ENCODE measurements at regions not wholly inside any gene's neighbourhood (a gene's known extent, or its start where the extent isn't known, plus 50 kb on each side); places are given as distances from the start of the nearest gene placed in this dataset.

GRCh38 chr2:76579911-76580310, 869.2 kb upstream of the GCFC2 start:
- no peak for DNase-seq (ENCODE audit: low spot score)

- DNase-seq (ENCODE audit: low spot score) = no peak
Measured at GRCh38 chr2:76572981-76573380, 862.3 kb upstream of the GCFC2 start.

DNA sequence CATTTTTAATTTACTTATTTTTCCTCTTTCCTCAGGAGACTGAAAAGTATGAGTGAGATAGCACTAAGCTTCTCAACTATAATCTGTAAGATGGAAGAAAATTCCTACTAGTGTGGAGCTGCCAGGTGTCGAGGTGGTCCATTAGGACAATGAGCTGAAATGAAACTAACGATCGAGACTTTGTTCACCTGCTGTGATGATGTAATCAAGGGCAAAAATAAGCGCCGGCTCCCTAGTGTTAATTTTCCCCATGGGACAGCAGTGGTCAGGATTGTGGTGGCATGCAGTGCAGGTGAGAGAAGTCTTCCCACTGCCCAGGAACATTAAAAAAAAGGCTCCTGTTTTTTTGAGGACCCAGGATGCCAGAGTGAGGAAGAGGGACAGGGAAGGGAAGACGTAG, 859.1 kb upstream of the GCFC2 start:
- no peak for DNase-seq (ENCODE audit: low spot score)

DNA sequence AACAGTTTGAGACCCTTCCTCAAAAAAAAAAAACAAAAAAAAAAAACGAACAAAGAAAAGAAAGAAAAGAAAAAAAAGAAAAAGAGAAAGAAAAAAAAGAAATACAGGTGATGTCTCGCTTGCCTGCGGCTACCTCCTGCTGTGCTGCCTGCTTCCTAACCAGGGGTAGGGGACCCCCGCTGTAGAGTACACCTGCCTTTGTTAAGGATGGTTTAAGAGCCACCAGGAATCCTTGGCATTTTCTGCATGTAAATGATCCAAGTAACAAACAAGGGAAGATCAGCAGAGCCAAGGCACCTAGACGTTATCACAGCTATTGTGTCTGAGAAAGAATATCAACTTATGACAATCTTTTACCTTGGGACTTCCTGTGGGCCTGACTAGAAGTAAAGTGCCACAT, 856.8 kb upstream of the GCFC2 start:
- no peak for DNase-seq (ENCODE audit: low spot score)

- DNase-seq (ENCODE audit: low spot score) = no peak
Measured at GRCh38 chr2:76564734-76565133, 854.0 kb upstream of the GCFC2 start.

- DNase-seq (ENCODE audit: low spot score) = no peak
Measured at GRCh38 chr2:76563730-76564129, 853.0 kb upstream of the GCFC2 start.

DNA sequence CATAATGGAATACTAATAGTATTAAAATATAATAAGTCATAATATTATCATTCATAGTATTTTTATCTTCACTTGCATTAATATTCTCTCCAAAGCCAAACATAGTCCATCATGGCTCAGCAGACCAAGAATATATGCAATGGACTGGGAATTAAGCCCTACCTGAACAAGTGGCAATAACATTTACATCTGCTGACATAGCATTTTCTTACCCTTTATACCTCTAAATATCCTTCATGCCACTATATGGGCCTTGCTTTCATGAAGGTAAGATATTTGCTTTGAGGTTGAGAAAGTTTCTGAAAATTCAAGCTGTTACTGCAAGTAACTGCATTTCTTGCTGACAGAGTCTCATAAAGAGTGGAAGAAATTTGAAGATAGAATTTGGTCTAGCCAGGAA, 847.4 kb upstream of the GCFC2 start:
- no peak for DNase-seq (ENCODE audit: low spot score)

DNA sequence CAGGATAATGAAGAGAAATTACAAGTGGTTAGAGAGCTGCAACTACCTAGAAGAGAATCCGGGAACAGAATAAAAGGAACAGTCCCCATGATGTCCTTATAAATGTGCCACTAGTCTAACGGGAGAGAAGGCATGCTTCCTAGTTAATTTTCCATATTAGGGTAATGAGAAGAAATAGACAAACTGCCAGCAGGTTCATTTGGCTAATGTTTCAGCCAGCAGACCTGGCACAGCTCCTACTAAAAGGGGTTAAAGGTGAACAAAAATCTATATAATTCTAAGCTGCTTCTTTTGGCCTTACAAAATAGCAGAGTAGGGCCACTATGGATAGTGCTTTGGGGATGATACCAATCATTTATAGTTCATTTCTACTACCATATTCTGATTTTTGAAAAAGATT, 845.3 kb upstream of the GCFC2 start:
- no peak for DNase-seq (ENCODE audit: low spot score)

DNA sequence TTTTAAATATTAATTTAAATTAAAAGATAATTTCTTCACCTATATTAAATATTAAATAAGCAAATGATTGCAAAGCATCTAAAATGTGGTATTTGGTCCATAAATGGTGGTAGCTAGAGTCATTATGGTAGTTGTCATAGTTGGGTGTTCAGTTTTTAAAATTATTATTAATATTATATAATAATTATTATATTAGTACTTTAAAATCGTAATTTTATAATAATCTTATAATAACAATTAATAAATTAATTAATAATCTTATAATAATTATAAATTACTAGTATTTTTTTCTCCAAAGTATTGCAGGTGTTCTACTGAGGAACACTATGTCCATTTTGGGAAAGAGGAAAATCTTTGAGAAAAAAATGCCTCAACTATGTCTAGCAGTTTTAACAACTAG, 835.5 kb upstream of the GCFC2 start:
- DNase-seq (ENCODE audit: low spot score) = no peak

DNA sequence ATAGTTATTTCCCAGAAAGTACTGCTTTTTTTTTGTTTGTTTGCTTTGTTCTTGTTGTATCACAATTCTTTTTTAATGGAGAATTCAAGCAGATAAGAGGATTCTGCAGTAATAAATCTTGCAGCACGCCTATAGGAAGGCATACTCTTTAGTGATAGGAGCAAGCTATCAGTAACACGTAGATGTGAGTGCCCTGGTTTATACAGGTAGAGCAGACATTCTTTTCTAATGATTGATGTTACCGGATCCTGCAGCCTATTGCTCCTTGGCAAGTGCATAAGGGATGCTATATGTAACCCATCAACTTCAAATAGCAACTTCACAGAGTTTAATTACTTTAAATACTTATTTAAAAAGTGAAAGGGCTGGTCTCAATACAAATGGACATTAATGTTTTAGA, 834.2 kb upstream of the GCFC2 start:
- DNase-seq (ENCODE audit: low spot score) = no peak

DNA sequence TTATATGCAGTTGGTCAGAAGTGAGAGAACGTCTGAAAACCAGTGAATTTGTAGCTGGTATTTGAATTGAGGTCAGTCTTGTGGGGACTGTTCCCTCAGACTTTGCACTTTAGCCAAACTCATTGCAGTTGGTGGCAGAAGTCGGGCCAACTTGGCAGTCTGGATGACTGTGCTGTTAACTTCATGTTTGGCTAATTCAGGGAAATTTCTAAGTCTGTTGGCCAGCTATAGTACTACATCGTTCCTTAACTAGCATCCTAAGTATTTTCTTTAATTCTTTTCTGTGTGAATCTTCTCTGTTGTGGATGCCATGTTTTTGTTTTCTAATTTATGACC, 806.8 kb upstream of the GCFC2 start:
- no peak for DNase-seq (ENCODE audit: low spot score)

DNA sequence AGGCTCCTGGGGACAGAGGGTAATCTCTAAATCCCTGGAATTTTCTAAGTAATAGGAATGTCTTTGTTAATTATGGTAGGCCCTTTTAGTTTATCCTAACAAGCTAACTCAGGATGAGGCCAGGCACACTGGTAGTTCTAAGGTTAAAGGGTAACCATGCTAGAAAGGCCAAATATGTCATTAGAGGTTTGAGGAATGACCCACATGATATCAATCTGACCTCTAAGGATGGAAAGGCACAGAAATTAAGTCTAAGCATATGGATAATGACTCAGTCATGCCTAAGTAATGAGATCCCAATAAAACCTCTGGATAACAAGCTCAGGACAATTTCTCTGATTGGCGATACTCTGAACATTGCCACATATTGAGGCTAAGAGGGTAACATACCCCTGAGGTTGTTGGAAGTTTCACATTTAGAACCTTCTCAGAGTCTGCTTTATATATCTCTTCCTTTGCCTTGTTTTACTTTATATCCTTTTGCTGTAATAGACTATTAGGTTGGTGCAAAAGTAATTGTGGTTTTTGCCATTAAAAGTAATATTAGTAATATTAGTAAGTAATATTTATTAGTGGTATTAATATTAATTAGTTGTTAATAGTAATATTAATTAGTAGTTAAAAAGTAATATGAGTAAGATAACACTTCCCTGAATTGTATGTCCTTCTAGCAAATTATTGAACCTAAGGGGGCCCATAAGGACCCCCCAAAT, 806.3 kb upstream of the GCFC2 start:
- no peak for DNase-seq (ENCODE audit: low spot score)

GRCh38 chr2:76512201-76512820, 801.6 kb upstream of the GCFC2 start:
- no peak for DNase-seq (ENCODE audit: low spot score)

- no peak for DNase-seq (ENCODE audit: low spot score)
Measured at GRCh38 chr2:76506538-76506937, 795.8 kb upstream of the GCFC2 start.

DNA sequence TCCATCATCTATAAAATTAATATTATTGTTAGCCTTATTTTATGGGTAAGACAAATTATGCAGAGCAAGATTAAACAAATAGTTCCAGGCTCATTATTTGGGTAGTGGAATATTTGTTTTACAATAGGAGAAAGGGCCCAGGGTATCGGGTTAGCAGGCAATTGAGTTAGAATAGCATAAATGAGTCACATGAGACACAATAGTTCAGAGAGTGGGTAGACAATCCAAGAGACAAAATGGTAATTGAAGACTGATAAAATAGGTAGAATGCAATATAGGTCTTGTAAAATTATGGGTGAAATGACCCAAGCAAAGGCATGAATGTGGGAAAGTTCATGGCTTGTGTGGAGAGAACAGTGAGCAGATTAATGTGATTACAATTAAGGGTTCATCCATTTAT, 790.9 kb upstream of the GCFC2 start:
- no peak for DNase-seq (ENCODE audit: low spot score)

- DNase-seq (ENCODE audit: low spot score) = no peak
Measured at GRCh38 chr2:76498360-76498759, 787.6 kb upstream of the GCFC2 start.

GRCh38 chr2:76491503-76491902, 780.8 kb upstream of the GCFC2 start:
- DNase-seq (ENCODE audit: low spot score) = no peak

GRCh38 chr2:76478266-76479035, 767.7 kb upstream of the GCFC2 start:
- no peak for DNase-seq (ENCODE audit: low spot score)

DNA sequence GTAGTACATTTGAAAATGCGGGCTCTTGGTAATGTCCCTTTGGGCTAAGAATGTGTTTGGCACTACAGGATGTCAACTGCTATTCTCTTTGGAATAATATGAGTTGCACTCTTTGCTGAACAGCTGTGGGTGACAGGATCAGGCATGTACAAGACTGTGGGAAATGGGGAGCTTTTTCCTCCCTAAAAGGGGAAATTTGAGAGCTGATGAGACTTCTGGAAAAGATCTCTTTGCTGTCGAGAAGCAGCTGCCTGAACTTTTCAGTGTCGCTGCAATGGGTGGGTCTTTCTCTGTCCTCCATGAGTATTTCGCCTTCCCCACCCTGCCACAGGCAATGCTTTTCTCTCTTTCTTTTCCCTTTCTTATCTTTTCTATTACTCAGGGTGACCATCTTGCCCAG, 762.2 kb upstream of the GCFC2 start:
- no peak for DNase-seq (ENCODE audit: low spot score)

GRCh38 chr2:76469066-76469465, 758.4 kb upstream of the GCFC2 start:
- no peak for DNase-seq (ENCODE audit: low spot score)

GRCh38 chr2:76467326-76467725, 756.6 kb upstream of the GCFC2 start:
- DNase-seq (ENCODE audit: low spot score) = no peak

GRCh38 chr2:76464310-76464709, 753.6 kb upstream of the GCFC2 start:
- DNase-seq (ENCODE audit: low spot score) = no peak

- DNase-seq (ENCODE audit: low spot score) = no peak
Measured at GRCh38 chr2:76461431-76461830, 750.7 kb upstream of the GCFC2 start.

DNA sequence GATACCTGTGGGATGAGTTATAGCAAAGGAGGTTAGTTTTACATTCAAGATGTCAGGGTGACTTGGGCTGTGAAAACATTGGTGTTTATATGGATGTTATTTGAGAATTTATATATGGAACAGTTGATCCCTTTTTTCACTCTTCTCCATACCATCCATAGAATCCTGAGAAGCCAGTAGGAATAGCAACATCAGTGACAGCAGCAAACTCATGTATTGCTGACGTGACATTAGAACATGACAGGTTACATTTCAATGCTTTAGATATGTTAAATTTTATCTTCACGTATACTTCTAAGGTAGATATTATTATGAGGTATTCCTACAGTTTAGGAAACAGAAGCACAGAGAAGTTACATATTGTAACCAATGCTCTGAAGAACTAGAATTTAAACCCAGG, 745.2 kb upstream of the GCFC2 start:
- DNase-seq (ENCODE audit: low spot score) = no peak

All from hepatic stellate cell (primary cell).